Motor neuron (in vitro differentiated cells): ENCODE measurements at regions not wholly inside any gene's neighbourhood (a gene's known extent, or its start where the extent isn't known, plus 50 kb on each side); places are given as distances from the start of the nearest gene placed in this dataset.

Experiments used
- ATAC-seq, 8 experiments: fragments of 200-7000 bp; cut with Tn5 transposase; replicated peaks in 6 of 8; 2 replicates each; pipeline ENCODE4 v1.8.0; 2021; ENCODE audit warnings: mild to moderate bottlenecking in 8 of 8, moderate library complexity in 8 of 8
- H3K27ac ChIP-seq, 2 donors: fragments of 250-450 bp; sonication (Bioruptor Pico); 2 replicates each; pipeline ENCODE4 v1.9.0; 2021; ENCODE audit warnings: antibody characterized with exemption in 2 of 2, mild to moderate bottlenecking in 2 of 2, moderate library complexity in 1 of 2
- H3K4me1 ChIP-seq, 2 donors: fragments of 250-450 bp; sonication (Bioruptor Pico); replicated peaks in 1 of 2; 2 replicates each; pipeline ENCODE4 v1.6.1; 2021; ENCODE audit warnings: antibody characterized with exemption in 2 of 2, mild to moderate bottlenecking in 2 of 2, moderate library complexity in 1 of 2
- H3K4me3 ChIP-seq, 5 donors: fragments of 250-450 bp; sonication (Bioruptor Pico); 2 replicates each; pipeline ENCODE4 v1.9.0; 2021; ENCODE audit warnings: antibody characterized with exemption in 5 of 5, mild to moderate bottlenecking in 5 of 5, moderate library complexity in 4 of 5
- WGBS, 10 experiments: fragments of 450-650 bp; shearing (Covaris generic); methylation state at CpG; one replicate each; pipeline ENCODE4 v1.0.0; 2022; 5-methylcytosine and 5-hydroxymethylcytosine counted together
- in situ Hi-C, 9 experiments: fragments of 400-800 bp; cut with MboI; loops; one replicate each; pipeline ENCODE4 v1.15.0; 2021; ENCODE audit warnings: low sequenced_read_pairs in 9 of 9, low pct_unique_long_range_greater_than_20kb in 2 of 9; ENCODE audit not compliant: unreplicated experiment in 9 of 9

DNA sequence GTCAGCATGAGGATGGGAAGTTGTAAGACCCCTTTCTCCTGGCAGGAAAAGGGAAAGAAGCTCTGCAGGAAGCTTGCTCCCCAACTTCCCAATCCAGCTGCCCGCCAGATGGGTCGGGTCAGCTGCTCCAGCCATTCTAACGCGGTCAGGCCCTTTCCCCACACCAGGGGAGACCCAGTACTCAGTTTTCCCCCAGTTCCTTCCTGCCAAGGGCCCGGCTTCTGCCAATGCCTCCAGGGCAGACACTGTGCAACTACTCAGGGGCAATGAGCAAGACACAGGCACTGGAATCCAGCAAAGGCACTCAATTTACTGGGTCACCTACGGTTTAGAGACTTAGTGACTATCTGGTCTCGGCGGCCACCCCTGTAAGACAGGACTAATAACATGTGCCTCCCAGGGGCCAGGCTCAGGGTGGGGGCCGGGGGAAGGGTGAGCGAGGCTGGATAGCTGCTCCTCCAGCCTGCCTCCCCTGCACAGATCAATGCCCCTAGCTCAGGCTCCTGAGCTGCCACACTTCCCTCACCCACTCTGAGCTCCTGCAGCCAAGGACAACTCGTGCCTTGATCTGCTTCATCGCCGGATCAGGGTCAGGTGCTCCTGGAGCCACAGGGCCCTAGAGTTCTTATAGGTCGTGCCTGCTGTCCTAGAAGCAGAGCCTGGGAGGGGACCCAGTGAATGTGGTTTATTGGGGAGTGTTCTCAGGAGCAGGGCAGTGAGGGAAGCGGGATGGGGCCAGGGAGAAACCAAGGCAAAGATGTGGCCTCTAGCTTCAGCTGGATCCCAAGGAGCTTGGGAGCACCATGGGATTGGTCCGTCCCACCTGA, 171.1 kb downstream of the ZFP36L2 start:
- 50 to 100% (median 80%) methylated on average over 1 to 5 of the region's 16 CpGs; no CpG with 5 or more reads in 3 of the 10 experiments for WGBS, 10 experiments
- Histone ChIP-seq H3K4me1 (peaks cover 26 to 35% of the 10 kb centered on the region in 2 donors), H3K27ac (no peak overlapping the region), H3K4me3 (no peak overlapping the region)
- in situ Hi-C loops = no loop called here
- ATAC-seq = no peak

DNA sequence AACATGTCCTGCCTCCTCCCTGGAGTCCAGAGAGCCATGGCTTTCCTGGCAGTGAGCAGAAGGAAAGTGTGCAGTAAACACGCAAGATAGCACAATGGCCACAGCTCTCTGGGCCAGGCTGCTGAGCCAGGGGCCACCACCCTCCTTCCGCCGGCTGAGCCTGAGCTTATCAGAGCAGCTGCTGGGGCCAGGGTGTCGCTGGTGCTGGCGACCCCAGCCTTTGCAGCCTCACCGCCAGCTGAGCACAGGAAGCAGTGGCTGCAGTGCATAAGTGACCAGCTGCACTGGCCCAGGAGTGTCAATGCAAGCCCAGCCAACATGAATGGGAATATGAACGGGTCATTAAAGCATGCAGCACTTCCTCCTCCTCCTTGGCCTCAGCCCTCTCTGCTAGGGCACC, 172.0 kb downstream of the ZFP36L2 start:
- no peak overlapping the region for H3K4me3 ChIP-seq
- ATAC-seq = peak in 6 of 8 experiments; percentile 11 to 76 (median 58)
- peaks cover 26 to 35% of the 10 kb centered on the region in 2 donors for H3K4me1 ChIP-seq
- in situ Hi-C loops = no loop called here
- peak overlapping the region in 1 of 2 donors; percentile 15 for H3K27ac ChIP-seq
- 52 to 93% methylated on average over 3 to 4 of the region's 7 CpGs; no CpG with 5 or more reads in 8 of the 10 experiments for WGBS, 10 experiments

DNA sequence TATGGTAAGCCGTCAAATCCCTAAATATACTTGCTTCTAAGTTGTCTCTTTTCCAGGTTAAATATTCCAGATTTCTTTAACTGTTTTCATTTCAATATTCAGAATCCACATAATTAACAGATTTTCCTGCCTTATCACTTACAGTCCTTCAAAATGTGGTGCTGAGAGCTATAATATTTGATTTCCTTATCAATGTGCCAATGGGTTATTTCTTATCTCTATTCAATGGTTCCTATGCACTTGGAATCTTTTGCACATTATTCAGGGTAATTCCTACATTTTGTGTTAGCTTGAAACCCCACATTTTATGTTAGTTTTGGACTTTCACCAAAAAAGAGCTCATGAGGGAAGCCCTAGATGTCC, 173.5 kb downstream of the ZFP36L2 start:
- no peak for ATAC-seq
- 50 to 100% (median 100%) methylated on average over 1 of the region's 1 CpG; no CpG with 5 or more reads in 2 of the 10 experiments for WGBS, 10 experiments
- H3K4me3 ChIP-seq = no peak overlapping the region
- no peak overlapping the region for H3K27ac ChIP-seq
- H3K4me1 ChIP-seq = peaks cover 17 to 27% of the 10 kb centered on the region in 2 donors
- in situ Hi-C loops = no loop called here

DNA sequence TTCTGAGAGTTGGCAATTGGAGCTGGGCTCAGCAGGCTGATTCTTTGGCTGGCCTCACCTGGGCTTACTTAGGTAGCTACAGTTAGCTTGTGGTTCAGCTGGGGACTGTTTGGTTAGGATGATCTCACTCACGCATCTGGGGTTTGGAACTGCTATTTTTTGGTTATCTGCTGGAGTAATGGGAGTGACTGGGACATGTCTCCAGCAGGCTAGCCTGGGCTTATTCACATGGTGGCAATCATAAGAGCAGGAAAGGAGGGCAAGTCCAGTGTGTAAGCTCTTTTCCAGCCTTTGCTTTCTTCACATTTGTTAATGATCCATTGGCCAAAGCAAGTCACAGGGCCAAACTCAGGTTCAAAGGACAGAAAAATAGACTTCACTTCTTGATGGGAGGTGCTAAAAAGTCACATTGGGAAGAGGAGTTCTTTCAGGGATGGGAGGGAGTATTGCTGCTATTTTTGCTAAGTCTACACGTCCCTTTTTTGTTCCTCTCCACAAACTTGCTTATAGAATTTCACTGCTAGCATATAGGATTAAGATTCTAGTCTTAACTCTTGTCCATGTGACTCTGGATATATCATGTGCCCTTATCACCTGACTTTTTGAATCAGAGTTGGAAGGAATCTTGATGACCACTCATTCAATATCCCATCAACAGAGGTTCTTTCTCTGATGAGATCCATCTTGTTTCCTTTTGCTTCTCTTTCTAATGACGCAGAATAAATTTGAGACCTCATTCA, 174.0 kb downstream of the ZFP36L2 start:
- ATAC-seq = no peak
- WGBS, 10 experiments = 67 to 100% (median 93%) methylated on average over 1 to 3 of the region's 3 CpGs; no CpG with 5 or more reads in 2 of the 10 experiments
- Histone ChIP-seq H3K4me3 (no peak overlapping the region), H3K27ac (no peak overlapping the region), H3K4me1 (peaks cover 15 to 24% of the 10 kb centered on the region in 2 donors)
- in situ Hi-C loops = no loop called here

DNA sequence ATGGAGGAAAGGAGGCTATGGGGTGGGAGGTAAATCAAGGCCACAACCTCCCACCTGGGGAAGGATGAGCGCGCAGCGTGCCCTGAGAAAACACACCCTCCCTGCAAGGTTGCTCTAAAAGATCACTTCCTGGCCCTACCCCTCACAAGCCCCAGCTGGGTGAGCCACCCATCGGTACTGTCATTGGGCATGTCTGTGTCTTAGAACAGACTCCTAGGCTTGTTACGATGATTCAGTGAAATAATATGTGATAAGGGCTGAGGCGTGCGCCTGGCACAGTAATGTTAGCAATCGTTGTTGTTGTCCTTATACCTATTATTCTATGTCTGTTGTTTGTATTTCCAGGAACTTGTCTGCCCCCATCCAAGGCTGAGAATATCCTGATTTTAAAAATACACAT, 175.1 kb downstream of the ZFP36L2 start:
- in situ Hi-C loops = no loop called here
- ATAC-seq = peak in 2 of 8 experiments; percentile 69 to 78
- no peak overlapping the region for H3K4me3 ChIP-seq
- 27 to 100% (median 93%) methylated on average over 1 to 7 of the region's 8 CpGs; no CpG with 5 or more reads in 2 of the 10 experiments for WGBS, 10 experiments
- H3K4me1 ChIP-seq = peaks cover 20 to 26% of the 10 kb centered on the region in 2 donors
- no peak overlapping the region for H3K27ac ChIP-seq

DNA sequence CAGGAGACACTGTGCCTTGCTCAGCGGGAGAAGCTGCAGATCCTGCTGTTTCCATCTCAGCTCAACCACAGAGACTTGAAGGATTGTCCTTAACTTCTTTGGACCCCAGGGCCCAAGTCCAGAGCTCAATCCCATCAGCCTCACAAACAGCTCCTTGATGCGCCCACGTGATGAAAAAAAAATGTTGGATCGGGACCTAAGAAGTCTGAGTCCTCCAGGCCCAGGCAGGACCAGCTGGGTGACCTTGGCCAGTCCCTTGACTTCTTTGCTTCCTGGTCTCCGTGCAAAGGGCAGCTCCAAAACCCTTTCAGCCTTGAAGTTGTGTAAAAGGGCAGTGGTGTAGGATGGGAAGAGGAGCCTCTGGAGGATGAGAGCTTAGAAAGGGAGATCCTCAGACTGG, 175.5 kb downstream of the ZFP36L2 start:
- Histone ChIP-seq H3K4me3 (no peak overlapping the region), H3K27ac (no peak overlapping the region), H3K4me1 (peaks cover 25 to 29% of the 10 kb centered on the region in 2 donors)
- ATAC-seq = no peak
- in situ Hi-C loops = no loop called here
- 80 to 100% (median 94%) methylated on average over 1 to 5 of the region's 5 CpGs; no CpG with 5 or more reads in 5 of the 10 experiments for WGBS, 10 experiments

DNA sequence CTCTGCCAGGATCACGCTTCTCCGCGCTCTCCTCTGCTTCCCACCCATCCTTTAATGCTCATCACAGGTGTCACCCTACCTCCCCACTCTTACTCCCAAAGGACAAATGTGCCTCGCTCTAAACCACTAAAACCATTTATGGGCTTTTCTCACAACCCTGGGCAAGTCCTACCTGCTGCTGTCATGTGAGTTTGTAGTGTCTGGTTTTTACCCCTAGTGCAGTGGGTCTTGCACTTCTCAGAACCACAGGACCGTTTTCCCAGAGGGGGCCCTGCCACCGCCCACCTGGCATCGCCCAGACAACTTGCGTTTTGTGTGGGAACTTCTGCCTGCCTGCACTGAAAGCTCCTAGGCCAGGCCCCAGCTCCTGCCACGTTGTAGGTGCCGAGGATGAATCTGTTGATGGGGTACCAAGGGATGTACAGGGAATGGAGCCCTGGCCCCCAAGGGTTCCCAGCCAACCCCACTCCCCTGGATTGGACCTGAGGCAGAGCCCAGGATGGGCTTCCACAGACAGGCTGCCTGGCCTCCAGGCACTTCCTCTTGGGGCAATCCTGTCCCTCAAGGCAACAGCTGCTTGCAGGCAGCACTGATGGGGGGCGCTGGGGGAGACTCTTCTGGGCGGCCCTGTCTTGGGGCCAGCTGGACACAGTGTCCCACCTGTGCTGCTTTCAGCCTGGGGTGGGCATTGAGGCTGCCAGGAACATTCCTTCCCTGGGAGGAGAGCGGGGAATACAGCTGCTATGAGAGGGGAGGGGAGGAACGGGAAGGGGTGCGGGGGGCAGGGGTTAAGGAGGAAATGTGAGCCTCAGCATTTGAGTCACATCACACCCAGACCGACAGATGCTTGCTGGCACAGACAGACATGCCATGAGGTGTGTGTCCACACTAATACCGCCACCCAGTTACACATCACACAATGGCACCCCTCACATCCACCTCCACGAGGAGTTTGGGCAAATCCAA, 176.3 kb downstream of the ZFP36L2 start:
- H3K27ac ChIP-seq = no peak overlapping the region
- WGBS, 10 experiments = 50 to 100% (median 94%) methylated on average over 1 to 4 of the region's 18 CpGs; no CpG with 5 or more reads in 4 of the 10 experiments
- H3K4me1 ChIP-seq = peaks cover 24 to 25% of the 10 kb centered on the region in 2 donors
- no peak for ATAC-seq
- in situ Hi-C loops = no loop called here
- no peak overlapping the region for H3K4me3 ChIP-seq

DNA sequence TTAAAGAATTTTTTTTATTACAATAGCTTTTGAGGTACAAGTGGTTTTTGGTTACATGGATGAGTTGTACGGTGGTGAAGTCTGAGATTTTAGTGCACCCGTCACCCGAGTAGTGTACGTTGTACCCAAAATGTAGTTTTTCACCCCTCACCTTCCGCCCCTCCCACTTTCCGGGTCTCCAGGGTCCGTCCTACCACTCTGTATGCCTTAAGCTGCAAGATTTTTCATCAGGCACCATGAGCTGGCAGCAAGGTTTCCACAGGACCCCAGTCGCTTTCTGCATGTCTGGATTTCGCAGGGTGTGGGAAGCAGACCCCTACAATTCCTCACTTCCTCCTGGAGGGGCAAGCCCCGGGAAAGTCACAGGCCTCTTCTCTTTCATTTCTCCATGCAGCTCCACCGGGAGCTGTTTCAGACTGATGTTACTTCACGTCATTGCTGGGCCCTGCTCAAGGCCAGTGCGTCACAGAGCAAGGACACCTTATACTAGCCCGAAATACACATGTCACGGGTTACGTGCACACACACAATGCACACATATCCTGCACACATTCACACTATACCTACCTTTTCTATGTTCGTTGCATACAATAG, 179.1 kb downstream of the ZFP36L2 start:
- 67 to 94% (median 84%) methylated on average over 2 to 12 of the region's 17 CpGs for WGBS, 10 experiments
- no peak for ATAC-seq
- no peak overlapping the region for H3K27ac ChIP-seq
- in situ Hi-C loops = no loop called here
- H3K4me3 ChIP-seq = no peak overlapping the region
- H3K4me1 ChIP-seq = peaks cover 30 to 35% of the 10 kb centered on the region in 2 donors

DNA sequence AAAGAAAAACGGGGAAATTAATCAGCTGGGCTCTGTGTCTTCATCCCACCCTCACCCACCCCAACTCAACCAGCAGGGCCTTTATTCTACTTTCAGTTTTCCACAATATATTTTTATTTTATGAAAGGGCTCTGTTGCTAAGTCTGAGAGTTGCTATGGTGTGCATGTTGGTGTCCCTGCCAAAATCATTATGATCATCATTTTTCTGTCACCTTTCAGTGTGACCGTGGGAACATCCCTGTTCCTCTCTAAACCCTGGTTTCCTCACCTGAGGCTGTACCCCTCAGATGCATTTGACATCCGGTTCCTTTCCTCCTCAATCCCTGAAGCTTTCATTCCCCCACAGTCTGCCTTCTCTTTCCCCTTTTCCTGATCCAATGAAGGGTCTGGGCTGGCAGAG, 180.5 kb downstream of the ZFP36L2 start:
- 57 to 100% (median 83%) methylated on average over 1 to 2 of the region's 3 CpGs; no CpG with 5 or more reads in 3 of the 10 experiments for WGBS, 10 experiments
- in situ Hi-C loops = no loop called here
- ATAC-seq = no peak
- H3K4me3 ChIP-seq = no peak overlapping the region
- H3K27ac ChIP-seq = peak overlapping the region; percentile 14 to 29
- peaks cover 41 to 47% of the 10 kb centered on the region in 2 donors for H3K4me1 ChIP-seq

DNA sequence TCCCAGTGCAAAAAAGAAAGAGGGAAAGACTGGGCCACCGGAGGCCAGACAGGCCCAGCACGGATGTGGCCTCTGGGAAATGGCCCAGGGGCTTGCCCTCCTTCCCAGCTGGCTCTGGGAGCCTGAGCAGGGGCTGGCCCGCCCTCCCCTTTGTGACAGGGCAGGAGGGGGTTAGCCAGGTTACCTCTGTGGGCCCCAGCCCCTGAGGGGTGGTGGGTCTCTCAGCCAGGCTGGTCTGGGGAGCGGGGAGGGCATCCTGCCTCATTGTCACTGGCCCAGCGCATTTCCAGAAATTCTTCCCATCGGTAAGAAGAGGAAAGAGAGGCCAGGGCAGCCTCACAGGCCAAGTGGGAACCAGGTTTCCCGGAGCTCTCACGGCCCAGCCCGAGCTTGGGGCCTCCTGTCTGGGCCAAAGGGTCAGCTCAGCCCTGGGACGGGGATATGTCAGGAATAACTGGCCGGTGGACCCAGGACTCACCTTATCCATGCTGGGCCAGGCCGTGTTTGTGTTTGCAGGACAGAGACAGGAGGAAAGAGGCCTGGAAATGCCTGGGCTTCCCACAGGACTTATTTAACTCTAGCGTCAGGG, 182.2 kb downstream of the ZFP36L2 start:
- Histone ChIP-seq H3K27ac (no peak overlapping the region), H3K4me3 (no peak overlapping the region), H3K4me1 (peaks cover 47 to 55% of the 10 kb centered on the region in 2 donors)
- 40 to 100% (median 66%) methylated on average over 1 to 7 of the region's 13 CpGs; no CpG with 5 or more reads in 3 of the 10 experiments for WGBS, 10 experiments
- in situ Hi-C loops = no loop called here
- ATAC-seq = no peak

DNA sequence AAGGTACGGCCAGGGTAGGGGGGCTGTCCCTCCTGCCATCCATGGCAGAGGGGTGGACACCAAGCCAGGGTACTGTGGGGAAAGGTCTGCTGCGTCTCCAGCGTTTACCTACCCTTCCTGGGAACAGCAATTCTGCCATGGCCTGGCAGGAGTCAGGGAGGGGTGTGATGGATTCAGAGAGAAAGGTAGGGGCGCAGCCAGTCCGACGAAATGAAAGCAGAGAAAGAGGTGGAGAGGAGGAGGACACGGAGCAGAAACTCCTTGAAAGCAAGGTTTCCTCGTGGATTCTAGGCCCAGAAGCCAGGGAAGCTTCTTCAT, 182.9 kb downstream of the ZFP36L2 start:
- WGBS, 10 experiments = 73 to 80% methylated on average over 1 to 3 of the region's 8 CpGs; no CpG with 5 or more reads in 8 of the 10 experiments
- in situ Hi-C loops = no loop called here
- Histone ChIP-seq H3K4me3 (no peak overlapping the region), H3K4me1 (peaks cover 50 to 62% of the 10 kb centered on the region in 2 donors), H3K27ac (no peak overlapping the region)
- no peak for ATAC-seq
